DND-41 (cell line): ENCODE measurements at regions not wholly inside any gene's neighbourhood (a gene's known extent, or its start where the extent isn't known, plus 50 kb on each side); places are given as distances from the start of the nearest gene placed in this dataset.

ENCODE experiments used
- ATAC-seq: fragments of 200-7000 bp; cut with Tn5 transposase; 3 replicates; pipeline ENCODE4 v1.9.1; 2021; ENCODE audit warnings: low read depth; ENCODE audit not compliant: insufficient read depth
- DNase-seq: peaks from one replicate; pipeline ENCODE4 v3.0.0-alpha.2; 2020
- H2AFZ ChIP-seq: 2 replicates; pipeline ENCODE4 v1.6.0; 2012; ENCODE audit warnings: low read depth, low read length
- H3K27ac ChIP-seq: 2 replicates; pipeline ENCODE4 v1.5.1; 2012; ENCODE audit warnings: low read length, inconsistent platforms
- H3K27me3 ChIP-seq: fragments of 200-600 bp; sonication (generic); 2 replicates; pipeline ENCODE4 v1.6.0; 2012; ENCODE audit warnings: low read length, mild to moderate bottlenecking, inconsistent platforms; ENCODE audit not compliant: insufficient read depth, poor library complexity
- H3K36me3 ChIP-seq: 2 replicates; pipeline ENCODE4 v1.5.1; 2012; ENCODE audit warnings: low read length, inconsistent platforms; ENCODE audit not compliant: insufficient read depth
- H3K4me1 ChIP-seq: 2 replicates; pipeline ENCODE4 v1.5.1; 2012; ENCODE audit warnings: mild to moderate bottlenecking, low read length; ENCODE audit not compliant: insufficient read depth
- H3K4me2 ChIP-seq: 2 replicates; pipeline ENCODE4 v1.6.0; 2012; ENCODE audit warnings: mild to moderate bottlenecking, moderate library complexity, low read length, inconsistent platforms; ENCODE audit not compliant: insufficient read depth
- H3K4me3 ChIP-seq, 2 experiments: fragments of 200-600 bp in 1 of 2; shearing (Covaris generic) in 1 of 2; 2 replicates each; pipeline ENCODE4 v1.5.1; 2012 to 2016; ENCODE audit warnings: inconsistent platforms in 2 of 2, low read length in 2 of 2, mild to moderate bottlenecking in 2 of 2, low read depth in 1 of 2, moderate library complexity in 1 of 2
- H3K79me2 ChIP-seq: 2 replicates; pipeline ENCODE4 v1.6.0; 2012; ENCODE audit warnings: low read length, inconsistent platforms; ENCODE audit not compliant: insufficient read depth
- H3K9ac ChIP-seq: 2 replicates; pipeline ENCODE4 v1.6.0; 2012; ENCODE audit warnings: low read depth, mild to moderate bottlenecking, inconsistent platforms, low read length, moderate library complexity
- H3K9me3 ChIP-seq: 2 replicates; pipeline ENCODE4 v1.5.1; 2012; ENCODE audit warnings: low read length, moderate library complexity, mild to moderate bottlenecking, inconsistent platforms; ENCODE audit not compliant: insufficient read depth, severe bottlenecking
- H4K20me1 ChIP-seq: 2 replicates; pipeline ENCODE4 v1.6.0; 2012; ENCODE audit warnings: low read length; ENCODE audit not compliant: insufficient read depth
- CTCF ChIP-seq: IDR thresholded peaks from 2 replicates; pipeline ENCODE4 v1.5.1; 2012; ENCODE audit warnings: borderline replicate concordance, low read length, moderate library complexity, mild to moderate bottlenecking; ENCODE audit not compliant: poor library complexity, severe bottlenecking; ENCODE audit errors: extremely low read depth
- EZH2 ChIP-seq: IDR thresholded peaks from 3 replicates; pipeline ENCODE4 v1.6.1; 2012; ENCODE audit warnings: borderline replicate concordance, low read depth, mild to moderate bottlenecking, moderate library complexity, low read length, inconsistent platforms; ENCODE audit not compliant: severe bottlenecking

GRCh38 chr17:71033336-71033735 lies 864.0 kb downstream of the KCNJ2 start:
- no peak overlapping the region for H3K4me3 ChIP-seq
- DNase-seq = no peak
- no peaks in the 10 kb centered on the region for H3K27me3 ChIP-seq

GRCh38 chr17:71035226-71035625 lies 865.9 kb downstream of the KCNJ2 start:
- H3K4me3 ChIP-seq = no peak overlapping the region
- H3K79me2 ChIP-seq = no peaks in the 10 kb centered on the region
- H3K4me2 ChIP-seq = no peak overlapping the region
- no peak for TF ChIP-seq CTCF
- TF ChIP-seq EZH2 = no peak
- no peaks in the 10 kb centered on the region for H3K27me3 ChIP-seq
- ATAC-seq (no peak), DNase-seq (no peak)
- H4K20me1 ChIP-seq = no peaks in the 10 kb centered on the region
- H3K4me1 ChIP-seq = no peaks in the 10 kb centered on the region
- no peak overlapping the region for H3K27ac ChIP-seq
- H2AFZ ChIP-seq = no peak overlapping the region
- no peak overlapping the region for H3K9ac ChIP-seq
- no peaks in the 10 kb centered on the region for H3K9me3 ChIP-seq
- no peaks in the 10 kb centered on the region for H3K36me3 ChIP-seq

More at GRCh38 chr17:71033336-71033735, 864.0 kb downstream of the KCNJ2 start:
- Histone ChIP-seq H3K9ac (no peak overlapping the region), H3K4me1 (no peaks in the 10 kb centered on the region), H3K9me3 (no peaks in the 10 kb centered on the region), H3K36me3 (no peaks in the 10 kb centered on the region), H2AFZ (no peak overlapping the region), H3K27ac (no peak overlapping the region), H3K4me2 (no peak overlapping the region), H3K79me2 (no peaks in the 10 kb centered on the region), H4K20me1 (no peaks in the 10 kb centered on the region)
- no peak for ATAC-seq
- TF ChIP-seq EZH2 = no peak
- no peak for TF ChIP-seq CTCF

GRCh38 chr17:71037386-71037785 lies 868.1 kb downstream of the KCNJ2 start:
- Histone ChIP-seq H3K4me2 (no peak overlapping the region), H3K27ac (no peak overlapping the region), H3K4me3 (no peak overlapping the region), H2AFZ (no peak overlapping the region), H3K9ac (no peak overlapping the region), H3K9me3 (no peaks in the 10 kb centered on the region), H3K27me3 (no peaks in the 10 kb centered on the region), H3K36me3 (no peaks in the 10 kb centered on the region), H4K20me1 (no peaks in the 10 kb centered on the region), H3K4me1 (no peaks in the 10 kb centered on the region), H3K79me2 (no peaks in the 10 kb centered on the region)
- TF ChIP-seq EZH2 = no peak
- no peak for TF ChIP-seq CTCF
- ATAC-seq (no peak), DNase-seq (no peak)

GRCh38 chr17:71039391-71039790 lies 870.1 kb downstream of the KCNJ2 start:
- Histone ChIP-seq H3K27me3 (no peaks in the 10 kb centered on the region), H3K9ac (no peak overlapping the region)
- no peak for ATAC-seq

More at GRCh38 chr17:71039391-71039790, 870.1 kb downstream of the KCNJ2 start:
- H4K20me1 ChIP-seq = no peaks in the 10 kb centered on the region
- TF ChIP-seq CTCF (no peak), EZH2 (no peak)
- H3K4me2 ChIP-seq = no peak overlapping the region
- DNase-seq = no peak
- H3K27ac ChIP-seq = no peak overlapping the region
- H3K79me2 ChIP-seq = no peaks in the 10 kb centered on the region
- H3K9me3 ChIP-seq = no peaks in the 10 kb centered on the region
- H3K4me1 ChIP-seq = no peaks in the 10 kb centered on the region
- H2AFZ ChIP-seq = no peak overlapping the region
- no peaks in the 10 kb centered on the region for H3K36me3 ChIP-seq
- H3K4me3 ChIP-seq = no peak overlapping the region
